ENCODE measurements at regions not wholly inside any gene's neighbourhood (a gene's known extent, or its start where the extent isn't known, plus 50 kb on each side); places are given as distances from the start of the nearest gene placed in this dataset.

DNA sequence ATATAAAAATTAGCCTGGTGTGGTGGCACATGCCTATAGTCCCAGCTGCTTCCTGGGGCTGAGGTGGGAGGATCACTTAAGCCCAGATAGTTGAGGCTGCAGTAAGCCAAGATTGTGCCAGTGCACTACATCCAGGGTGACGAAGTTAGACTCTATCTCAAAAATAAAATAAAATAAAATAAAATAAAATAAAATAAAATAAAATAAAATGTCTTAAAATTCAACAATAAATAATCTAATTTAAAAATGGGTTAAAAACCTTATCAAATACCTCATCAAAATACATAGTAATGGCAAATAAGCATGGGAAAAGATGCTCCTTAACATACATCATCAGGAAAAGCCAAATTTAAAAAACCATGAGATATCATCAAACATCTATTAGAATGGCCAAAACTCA, 760.2 kb upstream of the AGA start:
- ChIA-PET RAD21 (ENCODE audit: unreplicated experiment) (no interaction called here), CTCF (no interaction called here), SMC1A (ENCODE audit: uncharacterized antibody, unreplicated experiment) (no interaction called here), POLR2A (no interaction called here)
- DNase-seq (ENCODE audit: low read depth, low spot score), result no peak
- H3K9me3 ChIP-seq (replicated peaks; ENCODE audit: control insufficient read depth, insufficient read depth, low read length), result no peaks in the 10 kb centered on the region
- in situ Hi-C loops (cut with MboI), result no loop called here
- 0% methylated on average over 1 of the region's 1 CpG for WGBS (ENCODE audit: insufficient coverage, insufficient replicate concordance, low lambda C conversion rate, missing lambda C conversion rate)
- H3K4me2 ChIP-seq (ENCODE audit: control insufficient read depth, insufficient read depth), result no peak overlapping the region
- ATAC-seq, result no peak
- no peak overlapping the region for H3K27ac ChIP-seq (ENCODE audit: control insufficient read depth, insufficient read depth)
- intact Hi-C loops (cut with micrococcal nuclease; ENCODE audit: unreplicated experiment), result no loop called here
- no peaks in the 10 kb centered on the region for H3K36me3 ChIP-seq (ENCODE audit: control insufficient read depth in 2 of 2, insufficient read depth in 2 of 2, low read length in 1 of 2)
- H3K4me1 ChIP-seq (ENCODE audit: control insufficient read depth, insufficient read depth, low read length), result no peaks in the 10 kb centered on the region
- no peaks in the 10 kb centered on the region for H4K20me1 ChIP-seq (ENCODE audit: control insufficient read depth, insufficient read depth)
- H3K27me3 ChIP-seq (replicated peaks in 1 of 2; ENCODE audit: control insufficient read depth in 2 of 2, insufficient read depth in 2 of 2, low read length in 1 of 2), result no peaks in the 10 kb centered on the region
- no peaks in the 10 kb centered on the region for H3K79me2 ChIP-seq (ENCODE audit: control insufficient read depth, insufficient read depth, low read length)
- FAIRE-seq, result no peak
- H3K9ac ChIP-seq (ENCODE audit: control insufficient read depth, insufficient read depth, low read length), result no peak overlapping the region
- H3K4me3 ChIP-seq, result no peak overlapping the region
- no TSS peak for BruUV-seq (replicated peaks)
- H2AFZ ChIP-seq (ENCODE audit: control insufficient read depth, low read depth, low read length), result no peak overlapping the region
- TF ChIP-seq, protein P1, sequence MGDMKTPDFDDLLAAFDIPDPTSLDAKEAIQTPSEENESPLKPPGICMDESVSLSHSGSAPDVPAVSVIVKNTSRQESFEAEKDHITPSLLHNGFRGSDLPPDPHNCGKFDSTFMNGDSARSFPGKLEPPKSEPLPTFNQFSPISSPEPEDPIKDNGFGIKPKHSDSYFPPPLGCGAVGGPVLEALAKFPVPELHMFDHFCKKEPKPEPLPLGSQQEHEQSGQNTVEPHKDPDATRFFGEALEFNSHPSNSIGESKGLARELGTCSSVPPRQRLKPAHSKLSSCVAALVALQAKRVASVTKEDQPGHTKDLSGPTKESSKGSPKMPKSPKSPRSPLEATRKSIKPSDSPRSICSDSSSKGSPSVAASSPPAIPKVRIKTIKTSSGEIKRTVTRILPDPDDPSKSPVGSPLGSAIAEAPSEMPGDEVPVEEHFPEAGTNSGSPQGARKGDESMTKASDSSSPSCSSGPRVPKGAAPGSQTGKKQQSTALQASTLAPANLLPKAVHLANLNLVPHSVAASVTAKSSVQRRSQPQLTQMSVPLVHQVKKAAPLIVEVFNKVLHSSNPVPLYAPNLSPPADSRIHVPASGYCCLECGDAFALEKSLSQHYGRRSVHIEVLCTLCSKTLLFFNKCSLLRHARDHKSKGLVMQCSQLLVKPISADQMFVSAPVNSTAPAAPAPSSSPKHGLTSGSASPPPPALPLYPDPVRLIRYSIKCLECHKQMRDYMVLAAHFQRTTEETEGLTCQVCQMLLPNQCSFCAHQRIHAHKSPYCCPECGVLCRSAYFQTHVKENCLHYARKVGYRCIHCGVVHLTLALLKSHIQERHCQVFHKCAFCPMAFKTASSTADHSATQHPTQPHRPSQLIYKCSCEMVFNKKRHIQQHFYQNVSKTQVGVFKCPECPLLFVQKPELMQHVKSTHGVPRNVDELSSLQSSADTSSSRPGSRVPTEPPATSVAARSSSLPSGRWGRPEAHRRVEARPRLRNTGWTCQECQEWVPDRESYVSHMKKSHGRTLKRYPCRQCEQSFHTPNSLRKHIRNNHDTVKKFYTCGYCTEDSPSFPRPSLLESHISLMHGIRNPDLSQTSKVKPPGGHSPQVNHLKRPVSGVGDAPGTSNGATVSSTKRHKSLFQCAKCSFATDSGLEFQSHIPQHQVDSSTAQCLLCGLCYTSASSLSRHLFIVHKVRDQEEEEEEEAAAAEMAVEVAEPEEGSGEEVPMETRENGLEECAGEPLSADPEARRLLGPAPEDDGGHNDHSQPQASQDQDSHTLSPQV (IDR thresholded peaks at IDR 0.05), result no peak
- TF ChIP-seq STAT3 (IDR thresholded peaks at IDR 0.05; ENCODE audit: low read depth, low read length) (no peak), MXI1 (IDR thresholded peaks at IDR 0.05; ENCODE audit: low read depth, low read length) (no peak), POLR2A (IDR thresholded peaks at IDR 0.05; ENCODE audit: low read depth, low read length) (no peak), SMAD1 (IDR thresholded peaks at IDR 0.05; ENCODE audit: low read depth, partially characterized antibody) (no peak), MYB (IDR thresholded peaks at IDR 0.05; ENCODE audit: borderline replicate concordance, low read depth, low read length) (no peak), TCF3 (IDR thresholded peaks at IDR 0.05; ENCODE audit: borderline replicate concordance, insufficient read depth, low read depth, low read length) (no peak), TCF12 (IDR thresholded peaks at IDR 0.05; ENCODE audit: low read depth, low read length) (no peak), ETV6 (conservative IDR thresholded peaks at IDR 0.05 in 1 of 2, IDR thresholded peaks at IDR 0.05 in 1 of 2; ENCODE audit: borderline replicate concordance in 1 of 2, low read depth in 1 of 2) (no peak), BACH1 (IDR thresholded peaks at IDR 0.05; ENCODE audit: borderline replicate concordance) (no peak)
- TF ChIP-seq, protein P2, sequence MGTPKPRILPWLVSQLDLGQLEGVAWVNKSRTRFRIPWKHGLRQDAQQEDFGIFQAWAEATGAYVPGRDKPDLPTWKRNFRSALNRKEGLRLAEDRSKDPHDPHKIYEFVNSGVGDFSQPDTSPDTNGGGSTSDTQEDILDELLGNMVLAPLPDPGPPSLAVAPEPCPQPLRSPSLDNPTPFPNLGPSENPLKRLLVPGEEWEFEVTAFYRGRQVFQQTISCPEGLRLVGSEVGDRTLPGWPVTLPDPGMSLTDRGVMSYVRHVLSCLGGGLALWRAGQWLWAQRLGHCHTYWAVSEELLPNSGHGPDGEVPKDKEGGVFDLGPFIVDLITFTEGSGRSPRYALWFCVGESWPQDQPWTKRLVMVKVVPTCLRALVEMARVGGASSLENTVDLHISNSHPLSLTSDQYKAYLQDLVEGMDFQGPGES (IDR thresholded peaks at IDR 0.05), result no peak

Measured in GM12878 (cell line).